GM21786 (cell line): ENCODE measurements at regions not wholly inside any gene's neighbourhood (a gene's known extent, or its start where the extent isn't known, plus 50 kb on each side); places are given as distances from the start of the nearest gene placed in this dataset.

Source experiments
- ATAC-seq: cut with Tn5 transposase; IDR thresholded peaks from one replicate; pipeline ENCODE4 v1.9.1; 2021; ENCODE audit not compliant: unreplicated experiment

DNA sequence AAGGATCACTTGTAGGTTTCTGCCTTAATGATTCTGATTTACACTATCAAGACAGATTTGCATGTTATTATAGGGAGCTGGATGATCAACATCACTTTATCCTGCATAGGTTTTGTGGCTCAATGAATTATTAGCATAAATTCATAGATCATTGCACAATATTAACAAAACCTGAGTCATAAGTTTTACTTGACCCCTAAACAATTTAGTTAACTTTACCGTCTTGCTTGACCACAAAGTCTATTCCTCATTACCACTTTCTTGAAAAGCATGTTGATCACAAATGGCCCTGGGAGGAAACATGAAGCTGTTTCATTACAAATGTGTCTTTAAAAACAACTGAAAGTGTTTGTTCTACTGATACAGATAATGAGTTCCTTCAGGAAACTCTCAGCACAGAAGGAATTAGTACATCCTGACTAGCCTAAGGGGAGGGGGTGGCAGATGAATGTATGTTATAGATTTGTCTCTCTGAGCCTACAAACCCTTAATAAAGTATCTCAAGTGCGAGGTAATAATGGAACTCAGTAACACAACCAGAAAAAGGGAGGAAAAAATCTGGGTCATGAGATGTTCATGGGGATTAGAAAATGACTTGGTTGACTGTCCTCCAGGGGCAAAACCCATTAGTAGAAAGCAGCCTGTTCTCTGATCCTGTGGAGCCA is 303.4 kb downstream of the PIK3C3 start:
- no peak for ATAC-seq

- ATAC-seq = no peak
Measured at GRCh38 chr18:42261731-42262130, 306.7 kb downstream of the PIK3C3 start.

DNA sequence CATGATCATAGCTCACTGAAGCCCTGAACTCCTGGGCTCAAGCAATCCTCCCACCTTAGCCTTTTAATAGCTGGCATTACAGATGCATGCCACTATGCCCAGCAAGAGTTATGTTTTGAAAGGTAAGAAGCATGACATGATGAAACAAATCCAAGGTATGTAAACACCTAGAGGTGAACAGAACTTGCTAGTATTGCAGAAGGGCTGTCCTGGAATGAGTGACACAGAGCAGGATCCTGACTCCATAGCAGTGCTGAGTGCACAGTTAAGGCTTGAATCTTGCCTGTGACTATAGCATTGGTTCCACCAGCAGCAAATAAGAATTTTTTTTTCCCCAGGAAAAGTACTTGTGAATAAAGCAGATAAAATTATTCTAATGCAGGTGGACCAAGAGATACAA is 309.5 kb downstream of the PIK3C3 start:
- no peak for ATAC-seq

DNA sequence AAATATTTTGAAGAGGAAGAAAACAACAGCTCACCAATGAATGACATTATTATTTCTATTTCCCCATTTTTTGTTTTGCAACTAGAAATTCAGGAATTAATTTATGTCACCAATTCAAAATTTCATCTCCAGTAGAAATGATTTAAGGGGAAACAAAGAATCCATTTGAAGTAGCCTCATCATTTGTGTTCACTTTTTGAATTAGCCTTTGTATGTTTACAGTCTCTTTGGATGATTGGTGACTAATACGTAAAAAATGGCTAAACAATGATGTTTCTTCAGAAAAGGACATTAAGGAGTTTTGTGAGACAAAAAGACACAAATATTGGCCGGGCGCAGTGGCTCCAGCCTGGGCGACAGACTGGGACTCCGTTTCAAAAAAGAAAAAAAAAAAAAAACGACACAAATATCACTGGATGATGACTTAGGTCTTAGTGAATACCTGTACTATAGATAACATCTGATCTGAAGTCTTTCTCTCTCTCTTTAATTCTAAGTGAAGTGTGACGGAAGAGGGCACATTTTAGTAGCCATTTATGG is 313.2 kb downstream of the PIK3C3 start:
- ATAC-seq = no peak

- ATAC-seq = no peak
Measured at GRCh38 chr18:42268798-42269197, 313.8 kb downstream of the PIK3C3 start.

- ATAC-seq = no peak
Measured at GRCh38 chr18:42271647-42272414, 316.8 kb downstream of the PIK3C3 start.

- ATAC-seq = peak; percentile 64
Measured at GRCh38 chr18:42274488-42275137, 319.6 kb downstream of the PIK3C3 start.

DNA sequence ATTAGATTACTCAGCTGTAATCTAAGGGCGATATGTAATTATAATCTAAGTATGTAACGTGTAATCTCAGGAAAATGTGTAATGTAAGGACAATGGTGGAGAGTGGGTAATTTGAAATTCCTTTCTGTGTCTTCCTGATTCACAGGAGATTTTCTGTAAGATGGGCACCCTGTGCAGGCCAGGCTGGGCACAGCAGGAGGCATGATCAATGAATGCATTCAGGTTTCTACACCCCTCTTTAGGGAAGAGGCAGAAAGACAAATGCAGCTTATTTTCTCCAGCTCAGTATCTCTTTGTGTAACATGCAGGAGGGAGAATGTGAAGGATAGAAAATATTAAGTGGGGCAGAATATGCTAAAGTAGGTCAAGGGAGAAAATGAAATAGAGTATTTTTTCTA is 320.1 kb downstream of the PIK3C3 start:
- no peak for ATAC-seq

GRCh38 chr18:42275949-42276730 is 321.1 kb downstream of the PIK3C3 start:
- ATAC-seq = no peak

DNA sequence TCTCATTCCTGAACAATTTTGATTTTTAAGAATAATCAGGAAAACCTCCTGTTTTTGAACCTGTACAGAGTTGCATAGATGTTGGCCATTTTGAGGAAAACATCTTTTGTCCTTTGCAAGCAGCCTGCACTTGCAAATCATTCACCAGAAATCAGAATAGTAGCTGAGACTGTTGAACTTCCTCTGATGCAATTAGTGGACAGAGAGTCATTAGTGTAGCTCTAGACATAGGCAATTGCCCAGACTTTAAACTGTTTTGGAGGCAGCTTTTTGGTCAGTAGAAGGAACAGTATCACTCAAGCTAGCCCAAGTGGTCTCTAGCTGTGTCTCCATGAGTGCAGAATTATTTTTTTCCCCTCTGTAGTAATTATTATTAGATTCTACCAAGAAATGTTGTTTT is 326.1 kb downstream of the PIK3C3 start:
- no peak for ATAC-seq

- ATAC-seq = no peak
Measured at GRCh38 chr18:42281851-42282250, 326.8 kb downstream of the PIK3C3 start.

DNA sequence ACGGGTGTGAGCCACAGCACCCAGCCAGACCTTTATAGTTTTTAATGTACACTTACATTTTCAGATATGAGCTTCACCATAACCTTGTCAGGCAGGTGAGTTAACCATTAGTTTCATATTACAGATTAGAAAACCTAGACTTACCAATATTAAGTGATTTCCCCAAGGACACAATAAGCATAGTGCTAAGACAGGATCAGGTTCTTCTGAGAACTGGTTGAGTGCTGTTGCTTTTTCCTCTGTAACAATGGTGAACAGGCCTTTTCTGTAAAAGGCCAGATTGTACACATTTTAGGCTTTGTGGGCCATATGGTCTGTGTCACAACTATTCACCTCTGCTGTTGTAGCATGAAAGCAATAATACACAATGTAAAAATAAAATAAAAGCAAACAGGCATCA is 332.0 kb downstream of the PIK3C3 start:
- no peak for ATAC-seq

DNA sequence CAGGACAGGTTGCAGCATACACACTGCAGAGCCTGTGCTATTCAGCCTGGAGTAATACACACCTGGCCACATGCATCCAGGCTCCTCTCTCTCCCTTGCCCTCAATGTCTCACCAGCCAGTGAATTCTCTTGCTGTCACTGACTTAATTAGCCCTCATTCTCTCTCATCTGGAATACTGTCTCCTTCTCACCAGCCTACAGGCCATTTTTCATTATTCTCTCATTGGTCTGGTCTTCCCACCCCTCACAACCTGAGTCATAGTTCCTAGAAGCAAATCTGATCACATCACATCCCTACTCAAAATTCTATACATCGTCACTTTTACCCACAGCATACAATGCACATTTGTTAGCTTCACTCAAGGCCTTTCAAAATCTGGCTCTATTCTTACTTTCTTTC is 333.1 kb downstream of the PIK3C3 start:
- no peak for ATAC-seq

- no peak for ATAC-seq
Measured at GRCh38 chr18:42289526-42289925, 334.5 kb downstream of the PIK3C3 start.

- ATAC-seq = no peak
Measured at GRCh38 chr18:42290318-42291307, 335.6 kb downstream of the PIK3C3 start.

DNA sequence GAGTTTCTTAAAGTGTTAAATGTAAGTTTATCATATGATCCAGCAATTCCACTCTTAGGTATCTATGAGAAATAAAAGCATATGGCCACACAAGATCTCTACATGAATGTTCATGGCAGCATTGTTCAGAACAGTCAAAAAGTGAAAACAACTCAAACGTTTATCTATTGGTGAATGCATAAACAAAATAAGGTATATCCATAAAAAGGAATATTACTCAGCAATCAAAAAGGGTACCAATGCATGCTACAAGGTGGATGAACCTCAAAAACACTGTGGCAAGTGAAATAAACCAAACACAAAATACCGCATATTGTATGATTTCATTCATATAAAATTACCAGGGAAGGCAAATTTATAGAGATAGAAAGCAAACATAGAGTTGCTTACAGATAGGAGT is 337.6 kb downstream of the PIK3C3 start:
- ATAC-seq = no peak

DNA sequence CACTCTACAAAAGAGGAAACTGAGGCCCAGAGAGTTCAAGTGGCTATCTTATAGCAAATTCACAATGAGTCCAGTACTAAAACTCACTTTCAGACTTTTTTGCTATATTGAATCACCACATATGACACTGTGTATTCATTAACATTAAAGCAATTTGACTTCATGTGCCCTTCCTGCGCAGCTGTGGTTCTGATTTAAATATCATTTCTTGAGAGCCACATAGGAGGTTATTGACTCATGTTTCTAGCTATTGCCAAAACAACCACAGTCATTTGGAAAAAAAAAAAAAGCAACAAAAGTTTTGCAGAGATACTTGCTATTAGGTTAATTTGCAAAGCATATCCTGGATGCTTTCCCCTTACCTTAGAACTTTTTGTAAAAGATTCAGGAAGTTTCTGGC is 341.2 kb downstream of the PIK3C3 start:
- ATAC-seq = no peak

DNA sequence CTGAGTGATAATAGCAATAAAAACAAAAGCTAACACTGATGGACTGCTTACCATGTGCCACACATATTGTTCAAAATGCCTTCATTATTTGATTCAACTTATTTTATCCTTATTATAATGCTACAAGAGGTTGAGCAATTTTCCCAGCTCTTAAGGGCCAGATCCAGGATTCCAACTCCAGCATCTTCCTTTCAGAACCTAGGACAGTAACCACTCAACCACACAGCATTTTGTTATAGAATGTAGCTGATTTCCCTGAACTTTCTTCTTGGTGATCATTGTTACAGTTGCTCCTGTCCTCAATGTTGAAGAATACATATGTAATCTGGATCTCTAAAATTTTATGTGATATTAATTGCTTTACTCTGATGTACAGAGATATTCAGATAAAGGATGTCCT is 341.7 kb downstream of the PIK3C3 start:
- ATAC-seq = no peak

DNA sequence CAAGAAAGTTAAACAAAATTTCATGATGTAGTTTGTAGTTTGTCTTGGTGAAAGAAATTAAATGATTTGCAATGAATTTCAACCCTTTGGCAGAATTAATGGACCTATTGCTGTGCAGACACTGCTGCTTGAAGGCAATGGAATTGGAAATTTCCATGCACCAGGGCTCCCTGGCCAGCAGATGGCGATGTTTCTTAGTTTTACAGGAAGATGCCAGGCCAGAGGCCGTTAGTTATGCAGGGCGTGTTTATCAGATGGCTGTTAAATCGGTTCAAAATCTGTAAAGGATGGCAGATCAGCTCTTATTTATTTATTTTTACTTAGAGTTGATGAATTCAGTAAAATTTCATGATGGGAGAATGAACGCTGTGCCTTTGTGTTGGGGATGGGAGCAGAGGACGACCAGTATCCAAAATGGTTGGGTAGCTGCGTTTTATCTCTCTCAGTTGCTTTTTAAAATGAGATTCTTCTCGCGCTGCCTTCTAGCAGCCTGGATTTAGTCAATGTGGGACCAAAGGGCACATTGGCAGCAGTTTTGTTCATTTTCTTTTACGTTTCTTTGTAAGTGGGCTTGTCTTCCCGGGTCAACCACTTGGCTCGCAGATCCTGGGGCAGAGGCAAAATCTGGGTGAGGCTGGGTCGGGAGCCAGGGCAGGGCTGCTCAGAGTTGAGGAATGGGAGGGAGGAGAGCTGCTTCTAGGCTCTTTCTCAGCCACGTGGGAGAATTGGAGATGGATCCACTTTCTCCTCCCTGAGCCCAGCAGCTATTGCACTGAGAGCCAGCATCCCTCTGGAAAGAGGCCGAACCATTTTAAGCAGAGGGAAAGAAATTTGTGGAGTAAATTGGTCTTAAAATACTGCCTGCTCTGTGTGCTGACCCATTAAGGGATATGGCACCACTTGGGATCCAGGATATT is 344.0 kb downstream of the PIK3C3 start:
- ATAC-seq = peak; percentile 75
